ENCODE measurements at regions not wholly inside any gene's neighbourhood (a gene's known extent, or its start where the extent isn't known, plus 50 kb on each side); places are given as distances from the start of the nearest gene placed in this dataset.

GRCh38 chr11:69394234-69394868, 87.1 kb upstream of the LINC01488 start:
- DNase-seq: no peak
- H3K4me3 ChIP-seq (replicated peaks in 1 of 3): no peak overlapping the region
- no peak overlapping the region for H3K27ac ChIP-seq
- TF ChIP-seq CTCF (IDR thresholded peaks at IDR 0.05) (no peak), POLR2A (IDR thresholded peaks at IDR 0.05) (no peak)
- peaks cover 12 to 18% of the 10 kb centered on the region in 2 donors for H3K4me1 ChIP-seq
- H3K9me3 ChIP-seq: no peaks in the 10 kb centered on the region
- no peaks in the 10 kb centered on the region for H3K27me3 ChIP-seq
- 80 to 92% methylated on average over 16 to 18 of the region's 20 CpGs for WGBS, 2 donors
- intact Hi-C loops (cut with DNase I): no loop called here
- no peaks in the 10 kb centered on the region for H3K36me3 ChIP-seq

GRCh38 chr11:69394869-69395246, 86.6 kb upstream of the LINC01488 start:
- H3K36me3 ChIP-seq: no peaks in the 10 kb centered on the region
- H3K27me3 ChIP-seq: no peaks in the 10 kb centered on the region
- no peak for TF ChIP-seq POLR2A (IDR thresholded peaks at IDR 0.05)
- no peak for TF ChIP-seq CTCF (IDR thresholded peaks at IDR 0.05)
- no peak overlapping the region for H3K4me3 ChIP-seq (replicated peaks in 1 of 3)
- DNase-seq: no peak
- no peaks in the 10 kb centered on the region for H3K9me3 ChIP-seq
- H3K4me1 ChIP-seq: peaks cover 12 to 18% of the 10 kb centered on the region in 2 donors
- 80 to 82% methylated on average over 7 of the region's 7 CpGs for WGBS, 2 donors
- H3K27ac ChIP-seq: no peak overlapping the region
- intact Hi-C loops (cut with DNase I): no loop called here

GRCh38 chr11:69395287-69395686, 86.2 kb upstream of the LINC01488 start:
- Histone ChIP-seq H3K27ac (no peak overlapping the region), H3K4me3 (replicated peaks in 1 of 3) (no peak overlapping the region), H3K36me3 (no peaks in the 10 kb centered on the region), H3K27me3 (no peaks in the 10 kb centered on the region), H3K4me1 (peaks cover 12 to 18% of the 10 kb centered on the region in 2 donors), H3K9me3 (no peaks in the 10 kb centered on the region)
- TF ChIP-seq CTCF (IDR thresholded peaks at IDR 0.05) (no peak), POLR2A (IDR thresholded peaks at IDR 0.05) (no peak)
- intact Hi-C loops (cut with DNase I): no loop called here
- DNase-seq: no peak
- 80 to 85% methylated on average over 7 to 8 of the region's 8 CpGs for WGBS, 2 donors

GRCh38 chr11:69396051-69396947, 85.2 kb upstream of the LINC01488 start:
- TF ChIP-seq POLR2A (IDR thresholded peaks at IDR 0.05) (no peak), CTCF (IDR thresholded peaks at IDR 0.05) (no peak)
- H3K27me3 ChIP-seq: no peaks in the 10 kb centered on the region
- no peaks in the 10 kb centered on the region for H3K9me3 ChIP-seq
- H3K27ac ChIP-seq: no peak overlapping the region
- no peaks in the 10 kb centered on the region for H3K36me3 ChIP-seq
- WGBS, 2 donors: 90 to 94% methylated on average over 9 to 10 of the region's 14 CpGs
- no peak for DNase-seq
- intact Hi-C loops (cut with DNase I): no loop called here
- H3K4me3 ChIP-seq (replicated peaks in 1 of 3): no peak overlapping the region
- peaks cover 12 to 18% of the 10 kb centered on the region in 2 donors for H3K4me1 ChIP-seq

GRCh38 chr11:69396948-69397307, 84.5 kb upstream of the LINC01488 start:
- no peaks in the 10 kb centered on the region for H3K27me3 ChIP-seq
- peaks cover 9 to 11% of the 10 kb centered on the region in 2 donors for H3K4me1 ChIP-seq
- no peaks in the 10 kb centered on the region for H3K9me3 ChIP-seq
- TF ChIP-seq POLR2A (IDR thresholded peaks at IDR 0.05) (no peak), CTCF (IDR thresholded peaks at IDR 0.05) (no peak)
- intact Hi-C loops (cut with DNase I): no loop called here
- H3K36me3 ChIP-seq: no peaks in the 10 kb centered on the region
- no peak overlapping the region for H3K27ac ChIP-seq
- DNase-seq: no peak
- H3K4me3 ChIP-seq (replicated peaks in 1 of 3): no peak overlapping the region
- WGBS, 2 donors: 90% methylated on average over 1 to 2 of the region's 2 CpGs
